ENCODE measurements at regions not wholly inside any gene's neighbourhood (a gene's known extent, or its start where the extent isn't known, plus 50 kb on each side); places are given as distances from the start of the nearest gene placed in this dataset.

DNA sequence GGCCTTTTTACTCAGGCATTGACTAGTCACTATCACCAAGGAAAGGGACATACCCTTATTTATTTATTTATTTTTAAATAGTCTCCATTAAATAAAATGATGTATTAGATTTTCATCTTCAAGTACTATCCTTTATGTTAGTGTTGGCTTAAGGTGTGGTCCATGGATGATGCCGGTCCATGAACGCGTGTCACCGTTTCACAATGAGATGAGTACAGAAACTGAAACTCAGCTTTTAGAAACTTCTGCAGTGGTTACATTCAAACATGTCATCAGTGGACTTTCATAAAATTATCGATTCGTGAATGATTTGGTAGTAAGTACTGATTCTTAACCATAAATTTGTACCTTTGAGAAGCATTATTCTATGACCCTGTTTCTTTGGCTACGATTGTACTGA is 166.6 kb downstream of the SATB1 start:
- no peak for DNase-seq
- POLR2A ChIA-PET = no interaction called here
- H3K36me3 ChIP-seq (replicated peaks in 1 of 2; ENCODE audit: control insufficient read depth in 1 of 2, insufficient read depth in 2 of 2, low read length in 1 of 2) = no peaks in the 10 kb centered on the region
- no peaks in the 10 kb centered on the region for H3F3A ChIP-seq (replicated peaks; ENCODE audit: insufficient read depth)
- H2AFZ ChIP-seq (ENCODE audit: low read depth) = no peak overlapping the region
- 89% methylated on average over 7 of the region's 7 CpGs for WGBS (ENCODE audit: low lambda C conversion rate)
- H3K27ac ChIP-seq (ENCODE audit: low read depth in 2 of 2, low read length in 1 of 2) = no peak overlapping the region
- no peak for TF ChIP-seq CHD2 (IDR thresholded peaks at IDR 0.05; ENCODE audit: low read length, partially characterized antibody)
- no peaks in the 10 kb centered on the region for H4K20me1 ChIP-seq (ENCODE audit: insufficient read depth)
- CTCF ChIA-PET = interaction anchor here (0.9 kb wide), 1 partner anchor 9 kb away, joined by 3 read pairs; no protein-coding TSS in a partner anchor
- no peaks in the 10 kb centered on the region for H3K79me2 ChIP-seq (ENCODE audit: insufficient read depth)
- H3K4me1 ChIP-seq (ENCODE audit: control insufficient read depth in 1 of 2, insufficient read depth in 2 of 2, low read depth in 1 of 2, low read length in 1 of 2) = no peaks in the 10 kb centered on the region
- no peak overlapping the region for H3K9ac ChIP-seq
- H3K27me3 ChIP-seq (ENCODE audit: insufficient read depth) = no peaks in the 10 kb centered on the region
- no peaks in the 10 kb centered on the region for H3K9me3 ChIP-seq
- no peak overlapping the region for H3K4me2 ChIP-seq
- no peaks in the 10 kb centered on the region for H3K9me2 ChIP-seq
- H3K4me3 ChIP-seq (ENCODE audit: low read depth in 2 of 2, low read length in 1 of 2) = no peak overlapping the region

DNA sequence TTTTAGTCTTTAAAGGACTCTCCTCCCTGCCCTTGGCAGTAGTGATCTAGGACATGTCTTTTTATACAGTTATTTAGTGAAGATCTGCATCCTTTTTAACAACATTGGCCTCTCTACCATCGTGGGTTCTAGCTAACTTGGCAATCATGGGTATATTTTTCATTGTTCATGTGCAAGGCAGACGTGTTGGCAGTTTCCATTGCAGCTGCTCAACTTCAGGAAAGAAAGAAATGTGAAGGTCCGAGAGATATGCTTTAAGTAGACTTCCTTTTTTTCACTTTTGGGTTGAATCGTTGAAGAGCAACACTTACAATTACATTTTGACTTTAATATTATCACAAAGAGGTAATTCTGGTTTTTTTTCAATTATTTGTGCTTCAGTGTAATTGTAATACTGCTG is 172.6 kb downstream of the SATB1 start:
- no peak for DNase-seq
- no peak overlapping the region for H3K4me2 ChIP-seq
- H3K27me3 ChIP-seq (ENCODE audit: insufficient read depth) = no peaks in the 10 kb centered on the region
- no peak overlapping the region for H2AFZ ChIP-seq (ENCODE audit: low read depth)
- WGBS (ENCODE audit: low lambda C conversion rate) = 34% methylated on average over 4 of the region's 4 CpGs
- no peaks in the 10 kb centered on the region for H3K79me2 ChIP-seq (ENCODE audit: insufficient read depth)
- TF ChIP-seq, protein P1, sequence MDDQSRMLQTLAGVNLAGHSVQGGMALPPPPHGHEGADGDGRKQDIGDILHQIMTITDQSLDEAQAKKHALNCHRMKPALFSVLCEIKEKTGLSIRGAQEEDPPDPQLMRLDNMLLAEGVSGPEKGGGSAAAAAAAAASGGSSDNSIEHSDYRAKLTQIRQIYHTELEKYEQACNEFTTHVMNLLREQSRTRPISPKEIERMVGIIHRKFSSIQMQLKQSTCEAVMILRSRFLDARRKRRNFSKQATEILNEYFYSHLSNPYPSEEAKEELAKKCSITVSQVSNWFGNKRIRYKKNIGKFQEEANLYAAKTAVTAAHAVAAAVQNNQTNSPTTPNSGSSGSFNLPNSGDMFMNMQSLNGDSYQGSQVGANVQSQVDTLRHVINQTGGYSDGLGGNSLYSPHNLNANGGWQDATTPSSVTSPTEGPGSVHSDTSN (IDR thresholded peaks at IDR 0.05) = no peak
- TF ChIP-seq NRF1 (IDR thresholded peaks at IDR 0.05; ENCODE audit: low read depth, low read length) (no peak), JUND (IDR thresholded peaks at IDR 0.05) (no peak), RXRA (IDR thresholded peaks at IDR 0.05; ENCODE audit: borderline replicate concordance, low read depth) (no peak), GATA2 (CRISPR knock-in tag; IDR thresholded peaks at IDR 0.05) (no peak), EP300 (IDR thresholded peaks at IDR 0.05; ENCODE audit: borderline replicate concordance in 1 of 2, low read depth in 1 of 2, low read length in 1 of 2) (no peak), TCF12 (IDR thresholded peaks at IDR 0.05) (no peak), POLR2AphosphoS5 (IDR thresholded peaks at IDR 0.05; ENCODE audit: low read depth, low read length) (no peak), RAD21 (IDR thresholded peaks at IDR 0.05; ENCODE audit: low read length) (no peak), REST (IDR thresholded peaks at IDR 0.05; ENCODE audit: low read depth, low read length) (no peak), MXI1 (IDR thresholded peaks at IDR 0.05; ENCODE audit: low read depth, low read length) (no peak), IRF3 (IDR thresholded peaks at IDR 0.05; ENCODE audit: low read depth, low read length) (no peak), ELF1 (IDR thresholded peaks at IDR 0.05) (no peak), YY1 (IDR thresholded peaks at IDR 0.05; ENCODE audit: low read depth) (no peak), MEF2A (IDR thresholded peaks at IDR 0.05; ENCODE audit: borderline replicate concordance, low read depth) (no peak), TAF1 (IDR thresholded peaks at IDR 0.05; ENCODE audit: borderline replicate concordance, low read depth, low read length) (no peak), FOXJ3 (CRISPR knock-in tag; IDR thresholded peaks at IDR 0.05) (no peak), RCOR1 (IDR thresholded peaks at IDR 0.05; ENCODE audit: low read length) (no peak)
- H3K4me3 ChIP-seq (ENCODE audit: low read depth in 2 of 2, low read length in 1 of 2) = no peak overlapping the region
- H3K36me3 ChIP-seq (replicated peaks in 1 of 2; ENCODE audit: control insufficient read depth in 1 of 2, insufficient read depth in 2 of 2, low read length in 1 of 2) = no peaks in the 10 kb centered on the region
- no peaks in the 10 kb centered on the region for H3K9me3 ChIP-seq
- H3F3A ChIP-seq (replicated peaks; ENCODE audit: insufficient read depth) = no peaks in the 10 kb centered on the region
- ChIA-PET CTCF (no interaction called here), POLR2A (no interaction called here)
- peaks cover 0 to 3% of the 10 kb centered on the region in 2 experiments; a peak in 1 of 4 replicates for H3K4me1 ChIP-seq (ENCODE audit: control insufficient read depth in 1 of 2, insufficient read depth in 2 of 2, low read depth in 1 of 2, low read length in 1 of 2)
- H4K20me1 ChIP-seq (ENCODE audit: insufficient read depth) = no peaks in the 10 kb centered on the region
- no peak overlapping the region for H3K9ac ChIP-seq
- H3K27ac ChIP-seq (ENCODE audit: low read depth in 2 of 2, low read length in 1 of 2) = no peak overlapping the region
- H3K9me2 ChIP-seq = no peaks in the 10 kb centered on the region

Data from SK-N-SH (cell line).